CD4-positive, alpha-beta T cell treated with Interleukin-6 at 100 ng/mL for 8 hours (primary cell): ENCODE measurements at regions not wholly inside any gene's neighbourhood (a gene's known extent, or its start where the extent isn't known, plus 50 kb on each side); places are given as distances from the start of the nearest gene placed in this dataset.

Source experiments
- DNase-seq: peaks from one replicate; pipeline ENCODE4 v3.0.0-alpha.2; 2020; ENCODE audit warnings: mixed read lengths, low spot score

GRCh38 chr1:5713101-5714010, 278.9 kb downstream of the NPHP4 start:
- no peak for DNase-seq

GRCh38 chr1:5711956-5712645, 280.1 kb downstream of the NPHP4 start:
- no peak for DNase-seq

DNA sequence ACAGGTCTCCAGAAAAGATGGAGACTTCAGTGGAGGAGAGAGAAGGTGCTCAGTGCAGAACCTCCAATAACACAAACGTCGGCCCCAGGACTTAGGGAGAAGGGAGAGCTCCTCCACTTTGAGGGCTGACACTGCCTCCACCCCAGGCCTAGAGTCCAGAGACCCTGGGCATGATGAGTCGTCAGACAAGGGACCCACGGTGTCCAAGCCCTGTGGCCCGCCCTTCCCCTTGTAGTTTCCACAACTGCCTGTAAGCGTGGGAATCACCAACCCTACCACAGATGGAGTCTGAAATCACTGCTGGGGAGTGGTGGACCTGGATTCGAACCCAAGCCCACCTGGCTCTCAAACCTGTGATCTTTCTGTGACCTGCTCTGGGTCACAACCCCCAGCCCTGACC, 281.1 kb downstream of the NPHP4 start:
- no peak for DNase-seq

DNA sequence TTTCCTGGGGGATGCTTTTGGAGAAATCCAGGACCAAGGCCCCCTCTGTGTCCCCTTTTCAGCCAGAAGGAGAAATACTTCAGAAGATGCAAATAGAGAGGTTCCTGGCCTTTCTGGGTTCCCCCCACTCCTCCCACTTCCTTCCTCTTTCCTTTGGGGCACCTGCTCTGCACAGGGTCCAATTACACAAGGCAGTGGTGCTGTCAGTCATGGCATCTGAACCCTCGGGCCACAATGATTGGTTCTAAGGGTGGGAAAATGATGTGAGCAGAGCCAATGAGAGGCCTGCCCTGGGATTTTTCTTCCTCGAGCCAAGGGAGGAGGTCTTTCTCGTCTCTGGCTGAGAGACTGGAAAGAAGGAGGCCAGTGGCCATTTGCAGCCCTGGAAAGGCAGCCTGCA, 282.2 kb downstream of the NPHP4 start:
- DNase-seq: no peak

- no peak for DNase-seq
Measured at GRCh38 chr1:5709461-5709975, 282.7 kb downstream of the NPHP4 start.

DNA sequence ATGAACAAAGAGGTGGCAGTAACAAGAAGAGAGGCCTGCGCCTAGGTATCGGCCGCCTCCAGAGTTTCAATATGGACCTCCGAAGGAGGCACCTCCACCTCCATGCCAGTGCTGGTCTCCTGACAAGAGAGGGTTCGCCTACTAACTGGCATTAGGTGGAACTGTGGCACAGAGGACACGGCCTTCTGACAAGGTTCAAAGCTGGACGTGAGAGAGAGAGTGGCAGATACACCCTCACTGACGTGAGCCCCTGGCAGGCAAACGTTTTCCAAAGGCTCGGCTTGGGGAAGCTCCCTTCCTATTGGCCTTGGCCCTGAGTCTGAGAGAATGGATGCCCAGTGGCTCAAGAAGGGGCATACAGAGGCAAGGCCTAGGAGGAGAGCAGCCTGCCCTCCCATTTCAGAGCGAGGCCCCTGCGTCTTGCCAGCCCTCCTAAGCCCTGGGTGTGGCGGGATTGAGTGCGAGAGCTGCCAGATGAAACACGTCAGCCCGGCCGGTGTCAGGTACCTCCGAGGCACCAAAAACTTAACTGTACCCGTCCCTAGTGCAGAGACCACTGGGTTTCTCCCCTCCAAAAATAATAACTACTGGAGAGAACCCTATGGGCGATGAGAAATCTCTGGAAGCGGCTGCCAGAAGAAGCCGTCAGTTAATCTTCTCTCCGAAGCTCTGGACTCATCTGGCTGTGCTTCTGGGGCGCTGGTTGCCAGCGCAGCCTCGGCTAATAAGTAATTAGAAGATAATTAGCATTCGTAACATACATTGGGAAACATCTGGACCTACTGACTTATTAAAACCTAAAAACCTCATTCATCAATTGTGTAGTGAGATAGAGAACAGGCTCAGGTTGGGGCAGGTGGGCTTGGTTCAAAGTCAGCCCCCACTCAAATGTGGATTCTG, 283.6 kb downstream of the NPHP4 start:
- DNase-seq: no peak

DNA sequence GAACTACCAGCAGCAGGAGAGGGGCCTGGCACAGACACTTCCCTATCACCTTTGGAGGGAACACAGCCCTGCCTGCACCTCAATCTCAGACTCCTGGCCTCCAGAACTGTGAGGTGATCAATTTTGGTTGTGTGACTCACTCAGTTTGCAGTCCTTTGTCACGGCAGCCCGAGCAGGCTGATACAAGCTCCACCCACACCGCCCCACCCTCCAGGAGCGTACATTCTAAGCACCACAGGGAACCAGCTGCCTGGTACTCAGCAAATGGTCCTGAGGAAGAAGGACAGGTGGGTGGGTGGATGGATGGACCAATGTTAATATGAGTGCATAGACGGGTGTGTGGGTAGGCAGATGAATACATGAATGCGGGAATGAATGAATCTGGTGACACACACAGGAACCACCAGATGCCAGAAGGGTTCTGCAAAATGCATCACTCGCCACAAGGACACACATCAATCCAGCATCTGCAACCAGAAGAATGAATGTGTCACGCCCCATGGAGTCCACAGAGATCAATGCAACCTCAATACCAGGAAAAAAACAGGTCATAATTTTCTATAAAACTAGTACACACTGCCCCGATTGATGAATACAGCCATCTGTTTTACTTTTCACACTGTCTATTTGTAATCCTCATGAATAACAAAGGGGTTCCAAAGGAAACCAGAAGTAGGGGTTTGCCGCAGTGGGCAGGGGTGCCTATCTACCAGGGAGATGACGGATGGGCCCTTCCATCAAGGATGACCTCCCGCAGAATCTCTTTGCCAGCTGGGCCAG, 284.5 kb downstream of the NPHP4 start:
- no peak for DNase-seq

GRCh38 chr1:5706239-5706638, 286.0 kb downstream of the NPHP4 start:
- no peak for DNase-seq

DNA sequence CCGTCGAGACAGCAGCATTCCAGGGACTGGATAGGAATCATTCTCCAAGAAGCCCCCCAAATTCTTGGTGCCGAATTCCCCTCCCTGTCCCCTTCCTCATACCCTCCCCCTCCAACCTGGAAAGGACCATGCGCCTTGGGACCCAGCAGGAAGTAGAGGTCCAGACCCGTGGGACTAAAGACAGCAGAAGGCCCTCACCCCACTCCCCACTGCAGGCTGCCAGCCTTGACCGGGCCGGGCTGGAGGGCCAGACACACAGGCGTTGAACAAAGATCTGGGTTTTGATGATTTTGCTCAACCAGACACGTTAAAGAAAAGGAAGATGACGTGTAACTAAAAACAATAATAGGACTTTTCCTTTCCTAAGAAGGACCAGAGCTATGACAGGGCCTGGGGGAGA, 286.5 kb downstream of the NPHP4 start:
- DNase-seq: no peak

- DNase-seq: no peak
Measured at GRCh38 chr1:5704561-5705514, 287.4 kb downstream of the NPHP4 start.

DNA sequence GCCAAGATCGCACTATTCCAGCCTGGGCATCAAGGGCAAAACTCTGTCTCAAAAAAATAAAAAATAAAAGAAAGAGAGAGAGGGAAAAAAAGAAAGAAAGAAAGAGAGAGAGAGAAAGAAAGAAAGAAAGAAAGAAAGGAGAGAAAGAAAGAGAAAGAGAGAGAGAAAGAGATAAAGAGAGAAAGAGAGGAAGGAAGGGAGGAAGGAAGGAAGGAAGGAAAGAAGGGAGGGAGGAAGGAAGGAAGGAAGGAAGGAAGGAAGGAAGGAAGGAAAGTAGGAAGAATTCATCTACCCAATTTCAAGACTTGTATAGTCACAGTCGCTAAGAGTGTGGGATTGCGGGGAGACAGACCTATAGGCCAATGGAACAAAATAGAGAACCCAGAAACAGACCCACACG, 290.6 kb downstream of the NPHP4 start:
- no peak for DNase-seq

GRCh38 chr1:5693568-5693967, 298.7 kb downstream of the NPHP4 start:
- no peak for DNase-seq

DNA sequence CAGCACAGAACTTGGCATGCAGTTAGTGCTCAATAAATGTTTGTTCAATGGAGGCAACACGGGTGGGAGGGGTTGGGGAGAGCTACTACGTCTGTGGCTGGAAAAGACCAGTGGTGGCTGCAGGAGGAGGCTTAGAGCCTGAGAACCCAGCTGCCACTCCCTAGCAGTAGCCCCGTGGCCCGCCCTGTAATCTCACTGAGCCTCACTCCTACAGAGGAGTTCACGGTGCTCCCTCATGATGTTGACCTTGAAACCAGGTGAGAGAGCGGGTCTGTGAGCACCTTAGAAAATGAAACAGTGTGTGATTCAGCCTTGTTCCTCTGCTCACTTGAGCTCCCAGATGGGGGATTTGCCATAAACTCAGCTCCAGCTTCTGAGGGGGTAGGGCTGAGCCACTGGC, 299.6 kb downstream of the NPHP4 start:
- DNase-seq: no peak

- no peak for DNase-seq
Measured at GRCh38 chr1:5691795-5692509, 300.3 kb downstream of the NPHP4 start.

DNA sequence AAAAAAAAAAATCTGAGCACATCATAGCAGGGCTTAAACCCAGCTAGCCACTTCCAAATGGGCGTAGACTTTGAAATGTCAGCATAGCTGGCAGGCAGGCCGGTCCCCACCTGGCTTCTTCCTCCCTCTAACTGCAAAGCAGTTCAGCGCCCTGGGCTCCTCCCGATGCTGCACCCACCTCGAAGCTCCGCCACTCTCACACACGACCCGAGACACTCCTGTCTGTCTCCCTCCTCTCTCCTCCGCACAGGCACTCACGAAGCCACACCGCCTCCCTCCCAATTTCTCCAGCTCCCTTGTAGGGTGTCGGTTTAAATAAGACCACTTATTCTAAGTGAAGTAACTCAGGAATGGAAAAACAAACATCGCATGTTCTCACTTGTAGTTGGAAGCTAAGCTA, 301.3 kb downstream of the NPHP4 start:
- DNase-seq: no peak

- DNase-seq: no peak
Measured at GRCh38 chr1:5690291-5690690, 301.9 kb downstream of the NPHP4 start.

- DNase-seq: no peak
Measured at GRCh38 chr1:5688081-5689077, 303.8 kb downstream of the NPHP4 start.
